Kidney glomerular epithelial cell (primary cell): ENCODE measurements at regions not wholly inside any gene's neighbourhood (a gene's known extent, or its start where the extent isn't known, plus 50 kb on each side); places are given as distances from the start of the nearest gene placed in this dataset.
A peak's percentile ranks its signal among the peaks of the same experiment; 100 is the strongest.

Source experiments
- DNase-seq: peaks from one replicate; lab custom pipeline; 2025; lab: John Stamatoyannopoulos, UW

DNA sequence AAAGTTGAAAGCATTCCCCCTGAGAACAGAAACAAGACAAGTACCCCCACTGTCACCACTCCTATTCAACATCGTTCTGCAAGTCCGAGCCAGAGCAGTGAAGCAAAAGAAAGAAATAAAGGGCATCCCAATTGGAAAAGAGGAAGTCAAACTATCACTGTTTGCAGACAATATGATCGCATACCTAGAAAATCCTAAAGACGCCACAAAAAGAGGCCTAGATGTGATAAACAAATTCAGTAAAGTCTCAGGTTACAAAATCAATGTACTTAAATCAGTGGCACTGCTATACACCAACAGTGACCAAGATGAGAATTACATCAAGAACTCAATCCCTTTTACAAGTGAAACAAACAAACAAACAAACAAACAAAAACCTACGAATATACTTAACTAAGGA, 87.7 kb upstream of the COCH start:
- no peak for DNase-seq

DNA sequence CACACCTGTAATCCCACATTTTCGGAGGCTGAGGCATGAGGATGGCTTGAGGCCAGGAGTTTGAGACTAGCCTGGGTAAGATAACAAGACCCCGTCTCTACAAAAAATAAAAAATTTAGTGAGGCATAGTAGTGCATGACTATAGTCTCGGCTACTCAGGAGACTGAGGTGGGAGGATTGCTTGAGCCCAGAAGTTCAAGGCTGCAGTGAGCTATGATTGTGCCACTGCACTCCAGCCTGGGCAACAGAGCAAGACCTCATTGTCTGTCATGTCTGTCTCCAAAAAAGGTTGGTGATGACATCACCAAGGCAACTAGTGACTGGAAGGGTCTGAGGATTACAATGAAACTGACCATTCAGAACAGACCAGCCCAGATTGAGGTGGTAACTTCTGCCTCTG, 83.5 kb upstream of the COCH start:
- no peak for DNase-seq

DNA sequence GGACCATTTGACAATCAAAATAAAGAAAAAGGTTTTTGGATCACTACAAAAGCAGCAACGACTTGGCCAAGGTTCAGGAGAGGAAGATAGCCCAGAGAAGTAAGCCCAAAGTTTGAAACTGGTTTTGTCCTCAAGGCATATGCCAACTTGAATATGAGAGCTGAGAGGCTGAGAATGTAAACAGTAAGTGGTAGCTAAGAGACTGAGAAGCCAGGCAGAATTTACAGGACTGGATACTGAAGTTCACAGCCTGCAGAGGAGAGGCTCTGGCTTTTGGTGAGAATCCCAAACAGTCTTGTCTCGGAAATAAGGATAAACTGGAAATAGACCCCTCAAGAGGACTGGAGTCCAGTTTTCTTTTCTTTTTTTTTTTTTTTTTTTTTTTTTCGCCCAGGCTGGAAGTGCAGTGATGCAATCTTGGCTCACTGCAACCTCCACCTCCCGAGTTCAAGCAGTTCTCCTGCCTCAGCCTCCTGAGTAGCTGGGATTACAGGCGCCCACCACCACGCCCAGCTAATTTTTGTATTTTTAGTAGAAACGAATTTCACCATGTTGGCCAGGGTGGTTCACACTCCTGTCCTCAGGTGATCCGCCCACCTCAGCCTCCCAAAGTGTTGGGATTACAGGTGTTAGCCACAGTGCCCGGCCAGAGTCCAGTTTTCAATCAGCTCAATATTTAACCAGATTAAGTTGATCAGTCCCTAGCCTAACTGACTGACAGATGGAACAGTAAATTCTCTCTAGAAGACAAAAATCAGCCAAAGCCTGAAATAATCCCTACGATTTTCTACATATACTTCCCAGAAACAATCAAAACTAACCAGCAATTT, 82.6 kb upstream of the COCH start:
- no peak for DNase-seq

DNA sequence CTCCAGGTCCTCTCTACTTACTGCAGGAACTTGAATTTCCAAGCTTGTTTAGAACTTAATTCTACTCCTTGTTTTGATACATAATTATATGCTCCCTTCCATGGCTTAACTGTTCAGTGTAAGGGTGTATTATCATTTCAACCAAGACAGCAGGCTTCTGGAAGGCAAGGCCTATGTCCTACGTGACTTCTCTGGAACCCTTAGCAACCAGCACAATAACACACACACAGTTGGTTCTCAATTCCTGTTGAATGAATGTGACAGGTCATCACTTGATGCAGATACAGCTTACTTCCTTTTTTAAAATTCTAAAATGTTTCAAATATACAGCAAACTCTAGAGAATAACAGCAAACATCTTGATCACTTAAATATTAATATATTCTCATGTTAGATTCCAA, 77.7 kb upstream of the COCH start:
- no peak for DNase-seq

DNA sequence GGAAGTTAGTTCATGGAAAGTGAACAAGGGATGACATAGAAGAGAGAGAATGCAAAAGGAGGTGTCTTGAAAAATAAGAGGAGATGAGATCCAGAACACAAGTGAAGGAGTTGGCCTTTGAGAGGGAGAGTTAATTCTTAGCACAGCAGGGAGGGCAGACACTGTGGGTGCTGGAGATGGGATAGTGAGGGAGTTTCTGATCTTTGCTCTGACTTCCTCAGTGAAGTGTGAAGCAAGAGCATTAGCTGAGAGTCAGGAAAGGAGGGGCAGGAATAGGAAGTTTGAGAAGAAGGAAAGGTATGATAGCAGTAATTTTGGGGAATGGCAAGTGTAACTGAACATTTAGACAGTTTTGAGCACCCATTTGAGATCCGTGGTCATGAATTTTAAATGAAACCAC, 75.8 kb upstream of the COCH start:
- no peak for DNase-seq

DNA sequence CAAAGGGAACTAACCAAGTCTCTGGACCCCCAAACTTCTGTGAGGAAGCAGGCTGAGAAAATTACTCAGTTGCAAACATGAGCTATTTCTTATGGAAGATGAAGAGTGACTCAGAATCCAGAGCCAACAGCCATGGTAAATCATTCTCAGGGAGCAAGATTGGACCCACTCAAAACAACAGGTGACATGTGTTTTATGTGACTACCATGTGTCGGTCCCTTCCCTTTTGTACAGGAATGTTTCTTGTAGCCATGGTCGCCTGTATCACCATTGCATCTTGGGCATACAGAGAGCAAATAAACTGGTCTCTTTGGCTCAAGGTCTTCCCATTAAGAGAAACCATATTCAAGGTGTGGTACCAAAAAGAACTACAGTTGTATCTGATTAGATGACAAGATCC, 75.4 kb upstream of the COCH start:
- no peak for DNase-seq

DNA sequence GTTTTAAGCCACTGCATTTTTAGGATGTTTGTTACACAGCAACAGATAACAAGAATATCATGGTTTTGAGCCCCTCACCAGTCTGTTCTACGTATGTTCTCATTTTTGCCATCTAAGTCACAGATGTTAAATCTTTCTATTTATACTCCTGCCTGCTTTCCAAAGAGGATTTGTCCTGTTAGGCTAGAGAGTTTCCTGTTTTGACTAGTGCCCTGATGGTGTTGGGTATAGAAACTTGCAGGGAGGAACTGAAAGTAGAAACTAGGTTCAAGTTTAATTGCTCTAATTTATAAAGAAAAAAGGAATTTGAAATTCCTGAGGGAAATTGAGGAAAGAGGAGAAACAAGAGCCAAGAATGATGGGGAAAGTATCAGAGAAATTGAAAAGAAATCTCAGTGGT, 74.4 kb upstream of the COCH start:
- no peak for DNase-seq

DNA sequence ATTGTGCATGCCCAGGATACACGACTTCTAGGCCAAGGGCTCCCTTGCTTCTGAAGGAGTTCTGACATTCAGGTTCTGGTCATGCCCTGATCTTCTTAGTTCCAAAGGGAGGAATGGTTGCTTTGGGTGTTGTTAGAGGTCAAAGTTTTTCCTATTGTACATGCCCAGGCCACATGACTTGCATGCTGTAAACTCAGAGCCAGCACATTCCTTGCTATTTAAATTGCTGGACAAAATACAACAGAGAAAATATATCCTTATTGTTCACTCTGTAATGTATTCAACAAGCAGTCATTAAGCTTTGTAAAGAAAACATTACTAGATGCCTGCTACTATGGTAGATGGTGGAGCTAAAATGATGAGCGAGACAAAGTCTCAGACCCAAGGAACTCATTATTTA, 71.2 kb upstream of the COCH start:
- DNase-seq = peak; percentile 58

DNA sequence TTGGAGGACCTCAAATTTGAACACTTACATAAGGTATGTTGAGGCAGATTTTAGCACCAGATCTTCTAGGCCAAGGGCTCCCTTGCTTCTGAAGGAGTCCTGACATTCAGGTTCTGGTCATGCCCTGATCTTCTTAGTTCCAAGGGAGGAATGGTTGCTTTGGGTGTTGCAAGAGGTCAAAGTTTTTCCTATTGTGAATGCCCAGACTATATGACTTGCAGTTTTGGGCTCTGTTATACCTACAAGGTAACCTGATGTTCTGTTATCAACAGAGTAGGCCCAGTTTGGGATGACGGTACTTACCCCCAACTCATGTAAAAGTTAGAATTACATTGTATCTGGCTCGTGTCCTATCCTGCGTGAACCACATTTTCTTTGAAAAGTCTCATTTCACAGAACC, 69.1 kb upstream of the COCH start:
- no peak for DNase-seq

DNA sequence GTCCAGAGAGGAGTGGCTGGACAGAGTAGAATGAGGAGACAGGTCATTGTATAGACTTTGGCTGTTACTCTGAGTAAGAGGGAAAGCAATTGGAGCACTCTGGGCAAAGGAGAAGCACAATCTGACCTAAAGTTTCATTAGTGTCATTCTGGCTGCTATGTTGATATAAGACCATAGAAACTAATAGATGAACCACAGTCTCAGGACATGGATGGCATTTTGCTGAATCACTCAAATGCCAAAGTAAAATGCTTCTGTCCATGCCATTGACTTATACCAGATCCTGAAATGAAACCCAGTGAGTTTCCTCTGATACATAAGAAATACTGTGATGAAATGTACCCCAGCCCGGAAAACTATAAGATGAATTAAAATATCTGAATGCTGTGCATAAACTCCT, 65.8 kb upstream of the COCH start:
- peak; percentile 28 for DNase-seq

DNA sequence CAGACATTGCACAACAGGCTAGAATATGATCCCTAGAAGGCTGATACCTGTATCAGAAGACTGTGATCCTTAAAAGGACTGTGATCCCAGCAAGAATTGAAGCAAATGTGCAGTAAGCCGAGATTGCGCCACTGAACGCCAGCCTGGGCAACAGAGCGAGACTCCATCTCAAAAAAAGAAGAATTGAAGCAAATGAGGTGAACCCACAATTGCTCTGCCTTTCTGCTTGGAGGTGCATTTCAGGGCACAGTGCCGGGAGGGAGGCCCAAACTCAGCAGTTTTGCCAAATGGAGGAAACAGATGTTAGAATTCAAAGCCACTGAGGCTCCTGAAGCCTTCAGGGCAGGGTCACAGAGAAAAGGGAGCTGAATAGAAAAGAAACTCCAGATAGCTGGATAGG, 61.1 kb upstream of the COCH start:
- DNase-seq = no peak

DNA sequence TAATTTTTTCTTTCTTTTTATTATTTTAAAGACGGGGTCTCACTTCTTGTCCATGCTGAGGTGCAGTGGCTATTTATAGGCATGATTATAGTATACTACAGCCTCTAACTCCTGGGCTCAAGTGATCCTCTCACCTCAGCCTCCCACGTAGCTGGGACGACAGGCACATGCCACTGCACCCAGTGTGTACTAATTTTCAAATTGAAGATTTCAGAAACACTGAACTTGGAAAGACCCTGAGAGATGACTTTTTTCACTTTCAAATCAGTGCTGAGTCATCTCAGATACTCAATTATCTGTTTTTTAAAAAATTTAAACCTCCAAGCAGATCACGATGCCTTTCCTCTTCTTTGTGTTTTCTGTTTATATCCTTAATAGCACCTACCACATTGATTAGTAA, 53.7 kb upstream of the COCH start:
- DNase-seq = no peak

DNA sequence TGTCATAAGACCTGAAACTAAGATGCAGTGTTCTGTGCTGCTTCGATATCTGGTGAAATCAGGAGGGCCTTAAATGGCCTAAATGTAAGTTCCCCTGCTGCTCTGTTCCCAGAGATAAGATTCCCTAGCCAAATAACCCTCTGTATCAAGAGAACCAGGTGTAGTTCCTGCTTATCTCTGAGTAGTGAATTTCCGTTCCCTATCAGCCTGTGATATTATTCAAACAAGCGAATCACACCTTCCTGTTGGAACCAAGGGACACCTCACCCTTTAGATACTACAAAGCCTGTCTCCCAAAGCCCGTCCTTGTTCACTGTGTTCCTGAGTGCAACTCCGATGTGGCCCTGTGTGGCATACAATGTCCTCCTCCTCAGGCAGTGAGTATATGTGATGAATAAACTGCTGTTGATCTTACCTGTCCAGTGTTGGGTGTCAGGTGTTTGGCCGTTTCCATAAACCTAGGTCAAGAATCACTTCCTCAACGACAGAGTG, 52.2 kb upstream of the COCH start:
- no peak for DNase-seq
